Stimulated activated CD4-positive, alpha-beta T cell treated with anti-CD3 and anti-CD28 coated beads, Interleukin-2, amount 100 ng/mL, for 24 hours (primary cell): ENCODE measurements at regions not wholly inside any gene's neighbourhood (a gene's known extent, or its start where the extent isn't known, plus 50 kb on each side); places are given as distances from the start of the nearest gene placed in this dataset.

ENCODE experiments used
- DNase-seq, 2 donors: peaks; one replicate each; pipeline ENCODE4 v3.0.0-alpha.2; 2020

DNA sequence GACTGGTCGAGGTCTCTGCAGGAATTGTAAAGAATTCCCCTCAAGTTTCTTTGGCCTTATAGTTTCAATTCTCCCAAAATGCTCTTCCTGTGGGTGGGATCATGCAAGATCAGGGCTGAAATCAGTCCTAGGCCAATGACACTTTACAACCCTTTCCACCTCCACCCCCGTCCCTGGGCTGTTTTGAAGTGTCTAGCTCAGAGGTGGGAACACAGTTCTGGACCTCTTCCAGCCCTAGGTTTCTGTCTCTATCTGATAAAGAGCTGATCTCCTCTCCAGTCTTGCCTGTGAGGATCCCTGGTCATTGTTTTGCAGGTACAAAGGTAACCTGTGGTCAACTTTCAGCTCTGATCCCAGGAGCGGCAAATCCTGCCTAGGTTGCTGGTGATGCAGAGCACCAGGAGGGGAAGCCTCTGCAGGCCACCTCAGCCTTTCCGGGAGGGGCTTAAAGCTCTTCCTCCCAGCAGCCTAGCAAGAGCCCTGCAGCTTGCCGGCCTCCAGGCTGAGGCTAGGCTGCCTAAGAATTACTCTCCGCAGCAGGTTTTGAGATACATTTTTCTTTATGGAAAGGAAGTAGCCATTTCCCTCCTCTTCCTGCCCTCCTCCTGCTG lies 69.8 kb upstream of the WIPF1 start:
- no peak for DNase-seq

DNA sequence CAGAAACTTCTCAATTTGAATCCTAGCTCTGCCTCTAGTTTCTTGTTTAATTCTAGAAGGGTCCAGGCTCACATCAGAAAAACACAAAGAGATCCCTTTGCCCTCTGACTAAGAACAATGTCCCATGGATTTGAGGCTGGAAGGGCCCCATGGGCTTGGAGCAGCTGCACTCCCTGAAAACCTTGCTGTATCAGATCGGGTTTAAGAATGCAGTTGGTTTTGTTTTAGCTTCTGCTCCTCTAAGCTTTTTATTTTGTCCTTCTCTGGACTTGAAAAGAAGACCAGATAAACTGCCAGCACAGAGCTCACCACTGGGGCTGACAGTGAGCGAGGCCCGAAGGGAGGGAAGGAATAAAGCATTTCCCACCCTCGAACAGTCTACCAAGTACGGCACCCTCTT lies 69.2 kb upstream of the WIPF1 start:
- DNase-seq, result no peak

- no peak for DNase-seq
Observed at GRCh38 chr2:174666312-174666711, 68.7 kb upstream of the WIPF1 start.

DNA sequence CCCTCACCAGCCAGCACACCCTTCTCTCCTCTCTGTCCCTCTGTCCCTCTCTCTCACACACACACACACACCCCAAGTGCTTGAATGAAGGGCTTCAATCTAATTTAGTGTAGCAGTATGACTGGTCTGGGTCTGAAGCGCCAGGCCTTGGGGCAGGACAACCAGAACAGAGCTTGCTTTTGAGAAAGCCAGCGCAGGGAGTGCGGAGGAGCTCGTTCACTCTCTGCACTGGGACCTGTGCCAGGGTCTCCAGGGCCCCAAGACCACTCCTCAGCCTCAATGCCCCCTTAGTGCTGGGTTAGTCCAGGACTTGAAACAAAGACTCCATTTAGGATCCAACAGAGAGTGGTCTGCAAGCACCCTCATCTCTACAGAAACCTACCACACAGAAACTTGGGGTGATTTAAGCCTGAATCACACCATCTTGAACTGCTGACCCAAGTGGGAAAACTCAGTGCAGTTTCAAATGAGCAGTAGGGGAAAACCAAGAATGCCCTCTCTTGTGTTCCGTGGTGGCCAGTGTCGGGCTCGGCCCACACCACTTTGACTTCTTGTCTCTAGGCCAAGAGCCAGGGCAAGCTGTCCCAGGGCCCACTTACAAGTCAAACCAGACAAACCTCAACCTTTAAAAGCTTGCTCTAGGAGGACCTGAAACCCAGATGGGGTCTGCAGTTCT lies 66.6 kb upstream of the WIPF1 start:
- no peak for DNase-seq

DNA sequence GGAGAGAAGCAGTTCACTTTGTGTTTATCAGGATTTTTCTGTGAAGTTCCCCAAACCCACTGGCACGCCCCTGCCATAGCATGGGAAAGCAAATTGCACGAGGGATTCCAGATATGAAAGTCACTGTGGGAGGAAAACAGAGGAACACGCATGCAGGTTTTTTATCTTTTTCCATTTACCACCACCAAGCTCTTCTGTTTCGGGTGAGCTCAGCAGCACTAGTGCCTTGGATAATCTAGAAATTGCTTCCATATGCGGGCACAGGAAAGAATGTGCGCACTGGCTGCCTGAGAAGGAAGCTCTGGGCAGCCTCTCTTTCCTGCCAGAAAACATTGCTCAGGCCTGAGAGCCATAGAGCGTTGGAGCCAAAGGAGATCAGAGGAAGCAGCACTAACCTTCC lies 65.9 kb upstream of the WIPF1 start:
- no peak for DNase-seq

GRCh38 chr2:174662859-174663258 lies 65.3 kb upstream of the WIPF1 start:
- no peak for DNase-seq

DNA sequence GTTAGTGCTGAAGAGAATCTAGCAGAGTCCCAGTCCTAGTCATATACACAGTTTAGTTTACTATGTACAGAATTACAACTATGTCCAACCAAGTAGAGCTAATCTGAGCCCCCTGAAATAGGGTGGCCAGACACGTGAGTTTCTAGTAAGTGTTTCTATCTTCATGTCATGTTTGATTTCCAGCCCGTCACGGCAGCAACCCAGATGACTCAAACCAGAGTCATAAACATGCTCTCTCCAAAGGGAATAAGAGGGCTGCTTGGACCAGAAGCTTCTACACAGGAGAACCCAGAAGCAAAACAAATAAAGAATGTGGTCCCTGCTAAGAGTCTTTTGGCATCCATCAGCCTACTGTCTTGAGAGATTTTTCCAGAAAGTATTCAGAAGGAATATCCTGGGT lies 64.9 kb upstream of the WIPF1 start:
- DNase-seq, result no peak

DNA sequence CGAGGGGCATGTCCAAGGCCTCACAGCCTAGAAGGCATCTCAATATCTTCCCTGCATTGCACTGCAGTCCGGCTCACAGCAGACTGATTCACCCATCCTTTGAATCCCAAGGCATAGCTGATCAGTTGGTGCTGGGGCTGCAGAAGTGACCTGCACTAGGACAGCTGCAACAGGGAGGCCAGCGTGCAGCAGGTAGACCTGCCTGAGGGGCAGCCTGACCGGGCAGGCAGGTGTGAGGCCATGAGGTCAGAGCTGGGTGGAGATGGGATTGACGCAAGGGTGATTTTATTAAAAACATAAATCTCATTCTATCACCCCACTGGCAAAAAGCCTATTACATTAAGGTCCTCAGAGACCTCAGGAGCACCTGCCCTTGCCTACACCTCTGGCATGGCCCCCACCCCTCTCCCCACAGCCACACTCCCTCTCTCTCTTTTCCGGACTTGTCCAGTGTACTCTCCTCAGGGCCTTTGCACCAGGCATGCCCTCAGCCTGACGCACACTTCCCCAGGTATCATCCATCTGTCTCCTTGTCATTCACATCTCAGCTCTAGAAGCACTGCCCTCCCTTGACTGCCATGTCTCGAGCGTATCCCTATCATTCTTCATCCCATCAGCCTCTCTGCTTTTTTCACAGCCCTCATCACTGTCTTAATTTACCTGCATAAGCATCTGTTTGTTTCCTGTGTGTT lies 63.5 kb upstream of the WIPF1 start:
- no peak for DNase-seq

DNA sequence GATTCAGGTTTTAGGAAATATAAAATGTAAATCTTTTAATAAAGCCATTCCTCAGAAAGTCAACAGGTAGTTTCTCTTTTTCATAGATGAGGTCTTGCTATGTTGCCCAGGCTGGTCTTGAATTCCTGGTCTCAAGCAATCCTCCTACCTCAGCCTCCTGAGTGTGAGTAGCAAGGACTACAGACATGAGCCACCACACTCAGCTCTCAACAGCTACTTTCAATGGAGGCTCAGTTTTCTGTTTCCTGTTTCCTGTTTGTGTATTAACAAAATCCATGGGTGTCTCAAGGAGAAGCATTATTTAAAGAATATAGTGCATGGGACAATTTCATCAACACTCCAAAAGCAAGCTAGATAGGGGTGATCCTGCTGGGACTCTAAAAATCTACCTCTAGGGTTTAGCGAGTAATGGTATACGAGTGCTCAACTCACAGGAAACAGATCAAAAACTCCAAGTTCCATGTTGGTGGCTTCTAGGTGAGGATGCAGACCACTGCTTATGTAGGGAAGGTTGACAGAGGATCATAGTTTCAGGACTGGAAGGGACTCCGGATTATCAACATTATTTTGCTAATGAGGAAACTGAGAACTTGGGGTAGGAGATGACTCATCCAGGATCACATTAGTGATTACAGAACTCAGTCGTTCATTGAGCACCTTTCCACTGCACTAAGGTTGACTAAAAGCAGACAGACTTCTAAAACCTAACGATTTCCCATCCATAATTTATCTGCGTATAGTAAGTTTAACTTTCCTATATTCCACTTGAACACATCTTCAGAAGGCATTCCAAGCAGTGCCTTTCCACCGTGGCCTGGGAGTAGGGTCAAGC lies 61.7 kb upstream of the WIPF1 start:
- DNase-seq, result no peak

DNA sequence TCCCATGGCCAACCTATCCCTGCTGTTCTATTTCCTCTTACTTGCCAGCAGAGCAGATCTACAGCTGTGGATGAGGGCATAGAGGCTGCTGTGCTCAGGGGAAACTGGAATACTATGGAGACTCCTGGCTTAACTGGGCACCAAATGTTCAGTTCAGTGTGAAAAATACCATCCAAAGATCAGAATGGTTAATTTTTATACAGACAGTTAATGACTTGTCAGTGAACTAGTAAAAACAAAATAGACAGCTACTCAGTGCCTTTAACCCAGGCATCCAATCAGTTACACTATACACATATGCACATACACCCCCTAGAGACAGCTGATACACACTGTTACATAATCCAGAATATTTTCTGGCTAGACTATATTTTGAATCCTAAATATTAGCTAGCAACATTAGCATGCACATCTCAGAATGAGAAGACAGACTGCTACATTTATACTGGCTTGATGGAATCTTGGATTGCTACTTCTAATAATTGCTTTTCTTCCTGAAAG lies 59.1 kb upstream of the WIPF1 start:
- no peak for DNase-seq

- no peak for DNase-seq
Observed at GRCh38 chr2:174656035-174656434, 58.4 kb upstream of the WIPF1 start.

GRCh38 chr2:174654419-174654941 lies 56.9 kb upstream of the WIPF1 start:
- DNase-seq, result no peak

DNA sequence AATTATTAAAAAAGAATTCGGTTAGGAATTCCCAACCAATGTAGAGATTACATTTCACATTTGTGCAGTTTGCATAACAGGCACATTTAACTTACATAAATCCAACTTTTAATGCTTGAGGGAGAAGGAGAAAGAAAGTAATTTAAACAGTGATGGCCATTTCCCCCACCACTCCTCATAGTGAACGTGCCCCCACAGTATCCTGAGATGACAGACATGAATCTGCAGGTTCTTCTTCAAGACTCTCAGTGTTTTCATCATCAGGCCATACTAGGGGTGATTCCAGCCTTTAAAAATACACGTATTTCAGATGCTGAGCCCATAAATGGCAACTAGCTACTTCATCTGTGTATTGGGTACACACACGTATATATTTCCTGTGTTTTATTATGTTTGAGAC lies 51.3 kb upstream of the WIPF1 start:
- no peak for DNase-seq
